ENCODE measurements at regions not wholly inside any gene's neighbourhood (a gene's known extent, or its start where the extent isn't known, plus 50 kb on each side); places are given as distances from the start of the nearest gene placed in this dataset.

GRCh38 chr22:47957649-47958048 lies 1195.2 kb downstream of the TBC1D22A start:
- no peak for DNase-seq (ENCODE audit: low read depth, low spot score)
- H3K79me2 ChIP-seq (ENCODE audit: insufficient read depth, low read length), result no peaks in the 10 kb centered on the region
- no peak overlapping the region for H3K27ac ChIP-seq (ENCODE audit: low read depth, low read length)
- no peaks in the 10 kb centered on the region for H3K36me3 ChIP-seq (ENCODE audit: control insufficient read depth in 1 of 2, insufficient read depth in 2 of 2, low read length in 2 of 2)
- TF ChIP-seq SRF (IDR thresholded peaks at IDR 0.05; ENCODE audit: low read depth), result no peak
- TF ChIP-seq MAX (IDR thresholded peaks at IDR 0.05), result no peak
- TF ChIP-seq POLR2A (IDR thresholded peaks at IDR 0.05; ENCODE audit: borderline replicate concordance, extremely low read depth, insufficient read depth, insufficient read length), result no peak
- no peak for TF ChIP-seq TCF7L2 (IDR thresholded peaks at IDR 0.05; ENCODE audit: borderline replicate concordance, extremely low read depth, insufficient read depth, insufficient read length)
- no peak for TF ChIP-seq EGR1 (IDR thresholded peaks at IDR 0.05; ENCODE audit: low read depth)
- ChIA-PET POLR2A (no interaction called here), CTCF (no interaction called here), RAD21 (ENCODE audit: low non-redundant PET in 1 of 2, low total read pairs in 2 of 2, uncharacterized antibody in 2 of 2, unreplicated experiment in 2 of 2) (no interaction called here)
- no peaks in the 10 kb centered on the region for H3K4me1 ChIP-seq (ENCODE audit: control insufficient read depth in 1 of 2, insufficient read depth in 2 of 2, low read length in 2 of 2)
- intact Hi-C loops (cut with micrococcal nuclease), result no loop called here
- H2AFZ ChIP-seq (ENCODE audit: low read depth, low read length, poor library complexity, severe bottlenecking), result no peak overlapping the region
- no peaks in the 10 kb centered on the region for H3K27me3 ChIP-seq (ENCODE audit: insufficient read depth, low read length)
- ATAC-seq, result no peak
- H4K20me1 ChIP-seq (ENCODE audit: insufficient read depth), result no peaks in the 10 kb centered on the region
- H3K4me3 ChIP-seq (replicated peaks in 1 of 2; ENCODE audit: low read depth in 1 of 2, low read length in 2 of 2), result no peak overlapping the region
- H3K9ac ChIP-seq (ENCODE audit: low read length), result no peak overlapping the region
- no TSS peak for BruUV-seq (replicated peaks)
- no peak overlapping the region for H3K4me2 ChIP-seq (ENCODE audit: low read length)
- H3K9me2 ChIP-seq (ENCODE audit: insufficient read depth), result no peaks in the 10 kb centered on the region
- peaks cover 3 to 4% of the 10 kb centered on the region in 2 experiments; a peak in 3 of 4 replicates for H3K9me3 ChIP-seq (ENCODE audit: control insufficient read depth in 1 of 2, insufficient read depth in 1 of 2, low read depth in 1 of 2, low read length in 2 of 2)

- Histone ChIP-seq H3K27me3 (ENCODE audit: insufficient read depth, low read length) (no peaks in the 10 kb centered on the region), H3K4me2 (ENCODE audit: low read length) (no peak overlapping the region), H3K36me3 (ENCODE audit: control insufficient read depth in 1 of 2, insufficient read depth in 2 of 2, low read length in 2 of 2) (no peaks in the 10 kb centered on the region), H3K27ac (ENCODE audit: low read depth, low read length) (no peak overlapping the region), H2AFZ (ENCODE audit: low read depth, low read length, poor library complexity, severe bottlenecking) (no peak overlapping the region), H3K9ac (ENCODE audit: low read length) (no peak overlapping the region), H3K79me2 (ENCODE audit: insufficient read depth, low read length) (no peaks in the 10 kb centered on the region), H3K4me3 (replicated peaks in 1 of 2; ENCODE audit: low read depth in 1 of 2, low read length in 2 of 2) (no peak overlapping the region), H4K20me1 (ENCODE audit: insufficient read depth) (no peaks in the 10 kb centered on the region), H3K4me1 (ENCODE audit: control insufficient read depth in 1 of 2, insufficient read depth in 2 of 2, low read length in 2 of 2) (no peaks in the 10 kb centered on the region), H3K9me3 (ENCODE audit: control insufficient read depth in 1 of 2, insufficient read depth in 1 of 2, low read depth in 1 of 2, low read length in 2 of 2) (peaks cover 3 to 7% of the 10 kb centered on the region in 2 experiments; a peak in 3 of 4 replicates), H3K9me2 (ENCODE audit: insufficient read depth) (no peaks in the 10 kb centered on the region)
- BruUV-seq (replicated peaks), result no TSS peak
- CTCF ChIA-PET, result no interaction called here
- POLR2A ChIA-PET, result interaction anchor here (0.6 kb wide), 1 partner anchor 1761 kb away, joined by 6 read pairs; no protein-coding TSS in a partner anchor
- DNase-seq (ENCODE audit: low read depth, low spot score) (no peak), ATAC-seq (no peak)
- no peak for TF ChIP-seq SRF (IDR thresholded peaks at IDR 0.05; ENCODE audit: low read depth)
- TF ChIP-seq POLR2A (IDR thresholded peaks at IDR 0.05; ENCODE audit: borderline replicate concordance, extremely low read depth, insufficient read depth, insufficient read length), result no peak
- no peak for TF ChIP-seq EZH2phosphoT487 (IDR thresholded peaks at IDR 0.05; ENCODE audit: borderline replicate concordance)
- no peak for TF ChIP-seq RAD21 (IDR thresholded peaks at IDR 0.05; ENCODE audit: low read depth)
- TF ChIP-seq ATF3 (IDR thresholded peaks at IDR 0.05), result no peak
- no peak for TF ChIP-seq JUND (IDR thresholded peaks at IDR 0.05)
- TF ChIP-seq CTCF (IDR thresholded peaks at IDR 0.05 in 2 of 3, conservative IDR thresholded peaks at IDR 0.05 in 1 of 3; ENCODE audit: borderline replicate concordance in 1 of 3, insufficient read depth in 1 of 3, low read depth in 2 of 3, low read length in 2 of 3), result no peak
- no peak for TF ChIP-seq SIN3A (IDR thresholded peaks at IDR 0.05; ENCODE audit: low read depth)
- TF ChIP-seq SP1 (IDR thresholded peaks at IDR 0.05; ENCODE audit: low read depth), result no peak
- no peak for TF ChIP-seq EZH2 (IDR thresholded peaks at IDR 0.05)
- no peak for TF ChIP-seq ELF1 (IDR thresholded peaks at IDR 0.05; ENCODE audit: borderline replicate concordance, low read depth)
- RAD21 ChIA-PET (ENCODE audit: low non-redundant PET in 1 of 2, low total read pairs in 2 of 2, uncharacterized antibody in 2 of 2, unreplicated experiment in 2 of 2), result no interaction called here
- intact Hi-C loops (cut with micrococcal nuclease), result no loop called here
Observed at GRCh38 chr22:47954107-47954506, 1191.7 kb downstream of the TBC1D22A start.
